GM03348 (cell line): ENCODE measurements at regions not wholly inside any gene's neighbourhood (a gene's known extent, or its start where the extent isn't known, plus 50 kb on each side); places are given as distances from the start of the nearest gene placed in this dataset.

Source experiments
- DNase-seq: peaks from one replicate; pipeline ENCODE4 v3.0.0; 2012; ENCODE audit warnings: low spot score

GRCh38 chr18:22856870-22857269, 76.3 kb upstream of the RBBP8 start:
- DNase-seq: no peak

GRCh38 chr18:22858121-22858520, 75.0 kb upstream of the RBBP8 start:
- DNase-seq: no peak

GRCh38 chr18:22860807-22861206, 72.3 kb upstream of the RBBP8 start:
- no peak for DNase-seq

GRCh38 chr18:22865354-22866116, 67.6 kb upstream of the RBBP8 start:
- no peak for DNase-seq

GRCh38 chr18:22868831-22869230, 64.3 kb upstream of the RBBP8 start:
- no peak for DNase-seq

- no peak for DNase-seq
Measured at GRCh38 chr18:22871809-22872525, 61.2 kb upstream of the RBBP8 start.

- no peak for DNase-seq
Measured at GRCh38 chr18:22872900-22873537, 60.1 kb upstream of the RBBP8 start.

- no peak for DNase-seq
Measured at GRCh38 chr18:22879293-22879692, 53.8 kb upstream of the RBBP8 start.

GRCh38 chr18:22882084-22882483, 51.0 kb upstream of the RBBP8 start:
- no peak for DNase-seq

- DNase-seq: no peak
Measured at GRCh38 chr18:22883179-22883578, 49.9 kb upstream of the RBBP8 start.
